ENCODE measurements at regions not wholly inside any gene's neighbourhood (a gene's known extent, or its start where the extent isn't known, plus 50 kb on each side); places are given as distances from the start of the nearest gene placed in this dataset.
"Not testable (repeated sequence)": the region's sequence is repeated elsewhere in the genome, so short reads cannot be mapped to it uniquely, and the experiment has no call there.

- ATAC-seq: no peak
These were observed 406.9 kb upstream of the SLC10A2 start for GRCh38 chr13:103473081-103473480.

GRCh38 chr13:103471896-103472295 is 405.7 kb upstream of the SLC10A2 start:
- no peaks in the 10 kb centered on the region for H3K27me3 Mint-ChIP-seq
- no peak overlapping the region for H3K27ac Mint-ChIP-seq
- CTCF ChIA-PET: no interaction called here
- intact Hi-C loops (cut with micrococcal nuclease): no loop called here
- ATAC-seq (no peak), DNase-seq (no peak)
- H3K4me1 Mint-ChIP-seq (ENCODE audit: low read depth): no peaks in the 10 kb centered on the region
- no peak overlapping the region for H3K4me3 Mint-ChIP-seq
- POLR2A ChIA-PET: no interaction called here
- H3K9me3 Mint-ChIP-seq: no peaks in the 10 kb centered on the region
- TF ChIP-seq CTCF (IDR thresholded peaks at IDR 0.05): no peak
- H3K36me3 Mint-ChIP-seq (ENCODE audit: low read depth): no peaks in the 10 kb centered on the region

More at GRCh38 chr13:103473081-103473480, 406.9 kb upstream of the SLC10A2 start:
- H3K4me3 Mint-ChIP-seq: no peak overlapping the region
- H3K9me3 Mint-ChIP-seq: peaks cover 1% of the 10 kb centered on the region
- CTCF ChIA-PET: no interaction called here
- H3K27ac Mint-ChIP-seq: no peak overlapping the region
- POLR2A ChIA-PET: no interaction called here
- TF ChIP-seq CTCF (IDR thresholded peaks at IDR 0.05): no peak
- no peaks in the 10 kb centered on the region for H3K4me1 Mint-ChIP-seq (ENCODE audit: low read depth)
- no peaks in the 10 kb centered on the region for H3K36me3 Mint-ChIP-seq (ENCODE audit: low read depth)
- intact Hi-C loops (cut with micrococcal nuclease): no loop called here
- H3K27me3 Mint-ChIP-seq: no peaks in the 10 kb centered on the region
- DNase-seq: no peak

GRCh38 chr13:103469771-103470170 is 403.6 kb upstream of the SLC10A2 start:
- no peaks in the 10 kb centered on the region for H3K4me1 Mint-ChIP-seq (ENCODE audit: low read depth)
- no peaks in the 10 kb centered on the region for H3K36me3 Mint-ChIP-seq (ENCODE audit: low read depth)
- no peaks in the 10 kb centered on the region for H3K9me3 Mint-ChIP-seq
- ATAC-seq (no peak), DNase-seq (no peak)
- H3K27ac Mint-ChIP-seq: no peak overlapping the region
- TF ChIP-seq CTCF (IDR thresholded peaks at IDR 0.05): no peak
- no peaks in the 10 kb centered on the region for H3K27me3 Mint-ChIP-seq
- ChIA-PET POLR2A (no interaction called here), CTCF (interaction anchor here (0.8 kb wide), 1 partner anchor 11 kb away, joined by 3 read pairs; no protein-coding TSS in a partner anchor)
- H3K4me3 Mint-ChIP-seq: no peak overlapping the region
- intact Hi-C loops (cut with micrococcal nuclease): no loop called here

- ATAC-seq: no peak
- H3K9me3 Mint-ChIP-seq: no peaks in the 10 kb centered on the region
- TF ChIP-seq CTCF (IDR thresholded peaks at IDR 0.05): no peak
- DNase-seq: no peak
- no peaks in the 10 kb centered on the region for H3K36me3 Mint-ChIP-seq (ENCODE audit: low read depth)
- intact Hi-C loops (cut with micrococcal nuclease): no loop called here
- H3K4me3 Mint-ChIP-seq: no peak overlapping the region
- ChIA-PET CTCF (no interaction called here), POLR2A (no interaction called here)
- H3K27ac Mint-ChIP-seq: no peak overlapping the region
- no peaks in the 10 kb centered on the region for H3K27me3 Mint-ChIP-seq
- no peaks in the 10 kb centered on the region for H3K4me1 Mint-ChIP-seq (ENCODE audit: low read depth)
These were observed 400.5 kb upstream of the SLC10A2 start for GRCh38 chr13:103466761-103467160.

- POLR2A ChIA-PET; H3K36me3 Mint-ChIP-seq (ENCODE audit: low read depth); H3K27ac Mint-ChIP-seq; intact Hi-C loops (cut with micrococcal nuclease); H3K9me3 Mint-ChIP-seq; H3K27me3 Mint-ChIP-seq; ATAC-seq; H3K4me1 Mint-ChIP-seq (ENCODE audit: low read depth); CTCF ChIA-PET; H3K4me3 Mint-ChIP-seq; DNase-seq: not testable (repeated sequence)
These were observed 394.0 kb upstream of the SLC10A2 start for GRCh38 chr13:103460246-103460645.

GRCh38 chr13:103457050-103457449 is 390.8 kb upstream of the SLC10A2 start:
- CTCF ChIA-PET; H3K27me3 Mint-ChIP-seq; intact Hi-C loops (cut with micrococcal nuclease); H3K9me3 Mint-ChIP-seq; H3K4me3 Mint-ChIP-seq; H3K27ac Mint-ChIP-seq; H3K36me3 Mint-ChIP-seq (ENCODE audit: low read depth); POLR2A ChIA-PET; DNase-seq; ATAC-seq; H3K4me1 Mint-ChIP-seq (ENCODE audit: low read depth): not testable (repeated sequence)

Data from activated CD8-positive, alpha-beta T cell treated with anti-CD3 and anti-CD28 coated beads for 36 hours (primary cell).